NT2/D1 (cell line): ENCODE measurements at regions not wholly inside any gene's neighbourhood (a gene's known extent, or its start where the extent isn't known, plus 50 kb on each side); places are given as distances from the start of the nearest gene placed in this dataset.

ENCODE experiments used
- SUZ12 ChIP-seq: IDR thresholded peaks from 2 replicates; pipeline ENCODE4 v1.6.1; 2011; ENCODE audit not compliant: insufficient read length, insufficient read depth; ENCODE audit errors: extremely low read depth
- ZNF274 ChIP-seq: IDR thresholded peaks from 2 replicates; pipeline ENCODE4 v1.6.1; 2011; ENCODE audit warnings: mild to moderate bottlenecking, low read depth, low read length

- TF ChIP-seq SUZ12 (no peak), ZNF274 (no peak)
Measured at GRCh38 chr21:15326032-15326867, 261.4 kb upstream of the NRIP1 start.
